ENCODE measurements at regions not wholly inside any gene's neighbourhood (a gene's known extent, or its start where the extent isn't known, plus 50 kb on each side); places are given as distances from the start of the nearest gene placed in this dataset.

GRCh38 chr22:22432937-22433336 lies 75.6 kb downstream of the ZNF280B start:
- TF ChIP-seq BACH2 (CRISPR knock-in tag; IDR thresholded peaks at IDR 0.05; ENCODE audit: borderline replicate concordance), result no peak
- TF ChIP-seq PPARA (CRISPR knock-in tag; IDR thresholded peaks at IDR 0.05; ENCODE audit: borderline replicate concordance), result no peak
- TF ChIP-seq CREB5 (CRISPR knock-in tag; IDR thresholded peaks at IDR 0.05; ENCODE audit: low read depth), result no peak
- TF ChIP-seq ARNTL (CRISPR knock-in tag; IDR thresholded peaks at IDR 0.05; ENCODE audit: borderline replicate concordance, low read depth), result no peak
- no peak for TF ChIP-seq ZNF565 (CRISPR knock-in tag; conservative IDR thresholded peaks at IDR 0.05; ENCODE audit: low read depth)
- no peak for TF ChIP-seq CSDC2 (CRISPR knock-in tag; IDR thresholded peaks at IDR 0.05)
- no peak for TF ChIP-seq TOX (CRISPR knock-in tag; IDR thresholded peaks at IDR 0.05; ENCODE audit: borderline replicate concordance)
- no peak for TF ChIP-seq ZC3H10 (CRISPR knock-in tag; IDR thresholded peaks at IDR 0.05)
- TF ChIP-seq ESRRG (CRISPR knock-in tag; IDR thresholded peaks at IDR 0.05), result no peak
- no peak for TF ChIP-seq PATZ1 (CRISPR knock-in tag; IDR thresholded peaks at IDR 0.05; ENCODE audit: borderline replicate concordance)
- TF ChIP-seq OSR1 (CRISPR knock-in tag; IDR thresholded peaks at IDR 0.05), result no peak
- TF ChIP-seq ISL1 (CRISPR knock-in tag; IDR thresholded peaks at IDR 0.05), result no peak
- no peak for TF ChIP-seq ZFP30 (CRISPR knock-in tag; IDR thresholded peaks at IDR 0.05)
- no peak for ATAC-seq

GRCh38 chr22:22433770-22434169 lies 74.8 kb downstream of the ZNF280B start:
- ATAC-seq, result no peak
- no peak for TF ChIP-seq SNAI2 (CRISPR knock-in tag; IDR thresholded peaks at IDR 0.05)
- TF ChIP-seq ZFP30 (CRISPR knock-in tag; IDR thresholded peaks at IDR 0.05), result no peak
- TF ChIP-seq ZNF8 (CRISPR knock-in tag; IDR thresholded peaks at IDR 0.05), result no peak
- no peak for TF ChIP-seq ISL1 (CRISPR knock-in tag; IDR thresholded peaks at IDR 0.05)
- no peak for TF ChIP-seq GLIS3 (CRISPR knock-in tag; IDR thresholded peaks at IDR 0.05)
- TF ChIP-seq PATZ1 (CRISPR knock-in tag; IDR thresholded peaks at IDR 0.05; ENCODE audit: borderline replicate concordance), result no peak
- no peak for TF ChIP-seq RARB (CRISPR knock-in tag; IDR thresholded peaks at IDR 0.05)
- no peak for TF ChIP-seq PPARA (CRISPR knock-in tag; IDR thresholded peaks at IDR 0.05; ENCODE audit: borderline replicate concordance)
- TF ChIP-seq ZNF70 (CRISPR knock-in tag; IDR thresholded peaks at IDR 0.05), result no peak
- no peak for TF ChIP-seq CSDC2 (CRISPR knock-in tag; IDR thresholded peaks at IDR 0.05)
- TF ChIP-seq TCF4 (CRISPR knock-in tag; IDR thresholded peaks at IDR 0.05; ENCODE audit: borderline replicate concordance), result no peak
- no peak for TF ChIP-seq TSHZ2 (CRISPR knock-in tag; IDR thresholded peaks at IDR 0.05)
- no peak for TF ChIP-seq CSRNP3 (CRISPR knock-in tag; IDR thresholded peaks at IDR 0.05)
- no peak for TF ChIP-seq ESRRG (CRISPR knock-in tag; IDR thresholded peaks at IDR 0.05)
- TF ChIP-seq TOX (CRISPR knock-in tag; IDR thresholded peaks at IDR 0.05; ENCODE audit: borderline replicate concordance), result no peak
